OCI-LY7 (cell line): ENCODE measurements at regions not wholly inside any gene's neighbourhood (a gene's known extent, or its start where the extent isn't known, plus 50 kb on each side); places are given as distances from the start of the nearest gene placed in this dataset.

Experiments
- BruUV-seq: library from RNA; stranded (reverse); fragments of 400-500 nt; replicated peaks from 2 replicates; lab custom pipeline; 2021; lab: Mats Ljungman, UMichigan
- CTCF ChIA-PET: fragments of 300-600 bp; sonication (Branson Sonifier 250); formaldehyde crosslinking; loops from one replicate; lab custom pipeline; 2022; ENCODE audit warnings: antibody characterized with exemption; ENCODE audit not compliant: unreplicated experiment; lab: Charles Lee
- POLR2A ChIA-PET: fragments of 300-600 bp; sonication (Branson Sonifier 250); formaldehyde crosslinking; loops from one replicate; lab custom pipeline; 2022; ENCODE audit warnings: antibody characterized with exemption; lab: Charles Lee
- DNase-seq: peaks from one replicate; pipeline ENCODE4 v3.0.0-alpha.2; 2015; ENCODE audit warnings: low spot score
- H2AFZ ChIP-seq: fragments of 200-600 bp; sonication (generic), shearing (Covaris generic); 2 replicates; pipeline ENCODE4 v1.6.1; 2014; ENCODE audit warnings: mild to moderate bottlenecking, antibody characterized with exemption, low read length, moderate library complexity
- H3K27ac ChIP-seq: fragments of 200-600 bp; sonication (generic); 2 replicates; pipeline ENCODE4 v1.5.1; 2014; ENCODE audit warnings: mixed run types, low read depth, mild to moderate bottlenecking, moderate library complexity, low read length, inconsistent platforms; ENCODE audit not compliant: poor library complexity, severe bottlenecking
- H3K36me3 ChIP-seq: fragments of 200-600 bp; sonication (generic); 2 replicates; pipeline ENCODE4 v1.6.1; 2014; ENCODE audit warnings: mild to moderate bottlenecking, antibody characterized with exemption, low read length, moderate library complexity, mixed read lengths; ENCODE audit not compliant: insufficient read depth
- H3K4me1 ChIP-seq: fragments of 200-600 bp; sonication (generic); 2 replicates; pipeline ENCODE4 v1.5.1; 2014; ENCODE audit warnings: mild to moderate bottlenecking, low read length; ENCODE audit not compliant: insufficient read depth, poor library complexity, severe bottlenecking
- H3K4me2 ChIP-seq: fragments of 200-600 bp; sonication (generic); 2 replicates; pipeline ENCODE4 v1.6.1; 2014; ENCODE audit warnings: mild to moderate bottlenecking, low read length
- H3K4me3 ChIP-seq: fragments of 200-600 bp; sonication (generic); 2 replicates; pipeline ENCODE4 v1.5.1; 2014; ENCODE audit warnings: mild to moderate bottlenecking, low read depth, low read length; ENCODE audit not compliant: poor library complexity, severe bottlenecking
- H3K79me2 ChIP-seq: fragments of 200-600 bp; sonication (generic); 2 replicates; pipeline ENCODE4 v1.6.1; 2016; ENCODE audit warnings: low read depth, mild to moderate bottlenecking, low read length, moderate library complexity, mixed read lengths; ENCODE audit not compliant: insufficient read depth
- H3K9me2 ChIP-seq: fragments of 200-600 bp; sonication (generic); 2 replicates; pipeline ENCODE4 v1.6.1; 2016; ENCODE audit warnings: mild to moderate bottlenecking, low read length, mixed read lengths; ENCODE audit not compliant: insufficient read depth
- H3K9me3 ChIP-seq: fragments of 200-600 bp; sonication (generic); 2 replicates; pipeline ENCODE4 v1.6.1; 2014; ENCODE audit warnings: mild to moderate bottlenecking, mixed run types, low read length, mixed read lengths
- H4K20me1 ChIP-seq: fragments of 200-600 bp; sonication (generic); 2 replicates; pipeline ENCODE4 v1.6.1; 2014; ENCODE audit warnings: mild to moderate bottlenecking, antibody characterized with exemption, low read length, moderate library complexity, mixed read lengths; ENCODE audit not compliant: insufficient read depth
- CTCF ChIP-seq: fragments of 200-600 bp; sonication (generic); conservative IDR thresholded peaks from 2 replicates; pipeline ENCODE4 v1.5.1; 2014; ENCODE audit warnings: mild to moderate bottlenecking, antibody characterized with exemption, low read length, moderate library complexity, mixed read lengths
- EZH2phosphoT487 ChIP-seq: fragments of 200-600 bp; sonication (generic); IDR thresholded peaks from 2 replicates; pipeline ENCODE4 v1.6.1; 2018; ENCODE audit warnings: low read depth, borderline replicate concordance, mild to moderate bottlenecking, mixed run types, antibody characterized with exemption, low read length, moderate library complexity, mixed read lengths
- intact Hi-C: fragments of 100-400 bp; cut with micrococcal nuclease; formaldehyde crosslinking; loops from one replicate; pipeline ENCODE4 v1.10.0; 2022; ENCODE audit not compliant: unreplicated experiment

- Histone ChIP-seq H3K4me1 (peaks cover 9% of the 10 kb centered on the region), H3K36me3 (no peaks in the 10 kb centered on the region), H3K27ac (no peak overlapping the region), H3K9me2 (no peaks in the 10 kb centered on the region), H3K79me2 (no peaks in the 10 kb centered on the region), H2AFZ (no peak overlapping the region), H3K4me2 (no peak overlapping the region), H3K9me3 (no peaks in the 10 kb centered on the region), H3K4me3 (no peak overlapping the region), H4K20me1 (no peaks in the 10 kb centered on the region)
- ChIA-PET CTCF (no interaction called here), POLR2A (no interaction called here)
- BruUV-seq, result no TSS peak
- TF ChIP-seq CTCF (no peak), EZH2phosphoT487 (no peak)
- intact Hi-C loops, result no loop called here
- no peak for DNase-seq
Measured at GRCh38 chr18:10210057-10210633, 244.3 kb upstream of the APCDD1 start.

DNA sequence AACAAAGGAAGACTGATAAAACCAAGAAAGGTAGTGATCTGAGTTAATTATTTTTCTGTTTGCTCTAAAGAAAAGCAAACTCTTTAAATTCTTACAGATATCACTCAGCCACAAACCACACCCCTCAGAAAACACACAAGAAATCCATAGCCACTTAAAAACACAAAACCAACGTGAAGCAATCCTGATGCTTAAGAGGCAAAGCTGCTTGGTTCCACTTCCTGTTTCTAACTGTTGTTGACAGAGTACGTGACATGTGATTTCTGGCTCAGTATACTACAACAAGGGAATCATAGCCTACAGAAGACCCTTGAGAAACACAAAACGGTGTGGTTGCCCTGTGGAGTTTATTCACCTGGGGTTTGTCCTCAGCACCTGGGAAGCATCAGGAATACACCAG is 240.9 kb upstream of the APCDD1 start:
- ChIA-PET POLR2A (interaction anchor here (1.3 kb wide), 1 partner anchor 11 kb away, joined by 4 read pairs; no protein-coding TSS in a partner anchor), CTCF (no interaction called here)
- Histone ChIP-seq H2AFZ (peak overlapping the region; percentile 91), H3K27ac (no peak overlapping the region), H3K4me2 (peak overlapping the region; percentile 20; the same call in 1 of the 2 replicates), H3K9me2 (no peaks in the 10 kb centered on the region), H3K4me1 (peaks cover 9% of the 10 kb centered on the region), H3K79me2 (no peaks in the 10 kb centered on the region), H4K20me1 (no peaks in the 10 kb centered on the region), H3K36me3 (no peaks in the 10 kb centered on the region), H3K4me3 (no peak overlapping the region), H3K9me3 (no peaks in the 10 kb centered on the region)
- BruUV-seq, result no TSS peak
- TF ChIP-seq EZH2phosphoT487, result no peak
- TF ChIP-seq CTCF, result no peak
- peak; percentile 73 for DNase-seq
- intact Hi-C loops, result no loop called here

GRCh38 chr18:10215446-10215845 is 239.0 kb upstream of the APCDD1 start:
- TF ChIP-seq CTCF, result no peak
- no peak for TF ChIP-seq EZH2phosphoT487
- no peak overlapping the region for H3K27ac ChIP-seq
- no peak overlapping the region for H3K4me3 ChIP-seq
- H3K36me3 ChIP-seq, result no peaks in the 10 kb centered on the region
- H3K4me2 ChIP-seq, result no peak overlapping the region
- no TSS peak for BruUV-seq
- DNase-seq, result no peak
- no peaks in the 10 kb centered on the region for H3K9me3 ChIP-seq
- H2AFZ ChIP-seq, result no peak overlapping the region
- POLR2A ChIA-PET, result no interaction called here
- intact Hi-C loops, result no loop called here
- H3K79me2 ChIP-seq, result no peaks in the 10 kb centered on the region
- no peaks in the 10 kb centered on the region for H4K20me1 ChIP-seq
- H3K4me1 ChIP-seq, result peaks cover 9% of the 10 kb centered on the region
- CTCF ChIA-PET, result no interaction called here
- H3K9me2 ChIP-seq, result no peaks in the 10 kb centered on the region
